HEK293 (cell line): ENCODE measurements at regions not wholly inside any gene's neighbourhood (a gene's known extent, or its start where the extent isn't known, plus 50 kb on each side); places are given as distances from the start of the nearest gene placed in this dataset.

ENCODE experiments used
- CTCF ChIP-seq: fragments of 450-650 bp; formaldehyde crosslinking; IDR thresholded peaks from 2 replicates; pipeline ENCODE4 v1.5.1; 2016; ENCODE audit warnings: missing biosample characterization, missing genetic modification characterization
- KLF9 ChIP-seq: fragments of 450-650 bp; formaldehyde crosslinking; IDR thresholded peaks from 2 replicates; pipeline ENCODE4 v1.5.1; 2016; ENCODE audit warnings: missing biosample characterization, missing genetic modification characterization, low read depth
- PBX3 ChIP-seq: sonication (generic); formaldehyde crosslinking; IDR thresholded peaks from 2 replicates; pipeline ENCODE4 v1.8.1; 2022; ENCODE audit warnings: mild to moderate bottlenecking, moderate library complexity, missing genetic modification reagents
- PRDM10 ChIP-seq: fragments of 450-650 bp; formaldehyde crosslinking; IDR thresholded peaks from 2 replicates; pipeline ENCODE4 v1.5.1; 2016; ENCODE audit warnings: missing biosample characterization, missing genetic modification characterization
- REST ChIP-seq: fragments of 450-650 bp; formaldehyde crosslinking; IDR thresholded peaks from 2 replicates; pipeline ENCODE4 v1.5.1; 2016; ENCODE audit warnings: missing biosample characterization, missing genetic modification characterization
- YY2 ChIP-seq: fragments of 450-650 bp; formaldehyde crosslinking; IDR thresholded peaks from 2 replicates; pipeline ENCODE4 v1.5.1; 2016; ENCODE audit warnings: missing biosample characterization, missing genetic modification characterization
- ZNF214 ChIP-seq: fragments of 450-650 bp; formaldehyde crosslinking; IDR thresholded peaks from 2 replicates; pipeline ENCODE4 v1.5.1; 2017; ENCODE audit warnings: missing biosample characterization, mild to moderate bottlenecking, missing genetic modification characterization, borderline replicate concordance
- ZNF274 ChIP-seq, 2 experiments: fragments of 200-500 bp in 1 of 2; fragments of 450-650 bp in 1 of 2; sonication (Bioruptor generic) in 1 of 2; formaldehyde crosslinking in 1 of 2; IDR thresholded peaks; 2 replicates each; pipeline versions ENCODE4 v1.5.1 to v1.6.1; 2014 to 2016; ENCODE audit warnings: borderline replicate concordance in 1 of 2, inconsistent platforms in 1 of 2, low read length in 1 of 2, missing biosample characterization in 1 of 2, missing genetic modification characterization in 1 of 2
- ZNF501 ChIP-seq: fragments of 450-650 bp; formaldehyde crosslinking; IDR thresholded peaks from 2 replicates; pipeline ENCODE4 v1.5.1; 2016; ENCODE audit warnings: missing biosample characterization, missing genetic modification characterization
- ZNF548 ChIP-seq: fragments of 450-650 bp; formaldehyde crosslinking; IDR thresholded peaks from 2 replicates; pipeline ENCODE4 v1.5.1; 2016; ENCODE audit warnings: missing biosample characterization, missing genetic modification characterization

- TF ChIP-seq ZNF214, result no peak
- no peak for TF ChIP-seq KLF9 (tag by site-specific recombination)
- TF ChIP-seq CTCF, result no peak
- no peak for TF ChIP-seq ZNF501 (tag by site-specific recombination)
- TF ChIP-seq PBX3, result no peak
- no peak for TF ChIP-seq ZNF274 (IDR thresholded peaks at IDR 0.05; ENCODE audit: low read length)
- no peak for TF ChIP-seq ZNF274 (tag by site-specific recombination; IDR thresholded peaks at IDR 0.05; ENCODE audit: borderline replicate concordance)
- TF ChIP-seq PRDM10 (tag by site-specific recombination), result no peak
- TF ChIP-seq ZNF548 (tag by site-specific recombination), result no peak
- no peak for TF ChIP-seq YY2 (tag by site-specific recombination)
- TF ChIP-seq REST, result no peak
Measured at GRCh38 chr12:20144341-20144740, 224.0 kb upstream of the PDE3A start.
